HG03045 (cell line): ENCODE measurements at regions not wholly inside any gene's neighbourhood (a gene's known extent, or its start where the extent isn't known, plus 50 kb on each side); places are given as distances from the start of the nearest gene placed in this dataset.

Source experiments
- ATAC-seq: cut with Tn5 transposase; IDR thresholded peaks from one replicate; pipeline ENCODE4 v1.9.1; 2021; ENCODE audit warnings: mild to moderate bottlenecking, moderate library complexity; ENCODE audit not compliant: unreplicated experiment

DNA sequence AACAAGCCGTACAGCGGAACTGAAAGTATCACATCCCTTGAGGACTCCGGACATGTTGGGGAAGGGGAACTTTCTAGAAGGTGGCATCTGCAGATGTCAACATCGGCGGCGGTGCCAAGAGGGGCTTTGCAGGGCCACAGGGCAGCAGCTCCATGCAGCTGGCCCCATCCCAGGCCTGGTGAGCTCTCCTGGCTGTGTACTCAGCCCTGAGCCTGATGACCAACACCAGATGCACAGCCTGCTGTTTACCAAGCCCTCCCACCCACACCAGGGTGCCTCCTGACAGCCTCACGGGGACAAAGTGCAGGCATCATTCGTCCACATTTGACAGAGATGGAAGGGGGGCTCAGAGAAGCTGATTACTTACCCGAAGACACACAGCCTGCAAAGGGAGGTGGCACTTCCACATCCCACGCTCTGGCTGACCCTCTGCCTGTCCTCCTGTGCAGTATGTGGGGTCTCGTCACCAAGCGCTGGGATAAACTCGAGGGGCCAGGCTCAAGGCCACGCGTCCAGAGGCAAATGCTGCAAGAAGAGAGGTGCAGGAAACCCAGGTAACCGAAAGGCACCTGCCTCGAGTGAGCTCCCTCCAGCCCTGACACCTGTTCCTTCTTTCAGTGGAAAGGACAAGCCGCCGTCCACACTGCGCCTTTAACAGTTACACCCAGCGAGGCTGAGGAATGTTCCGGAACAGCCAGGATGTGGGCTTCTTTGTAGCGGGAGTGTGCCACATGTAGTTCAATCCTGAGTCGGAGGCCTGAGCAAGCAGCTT, 69.0 kb upstream of the ASAP2 start:
- no peak for ATAC-seq

DNA sequence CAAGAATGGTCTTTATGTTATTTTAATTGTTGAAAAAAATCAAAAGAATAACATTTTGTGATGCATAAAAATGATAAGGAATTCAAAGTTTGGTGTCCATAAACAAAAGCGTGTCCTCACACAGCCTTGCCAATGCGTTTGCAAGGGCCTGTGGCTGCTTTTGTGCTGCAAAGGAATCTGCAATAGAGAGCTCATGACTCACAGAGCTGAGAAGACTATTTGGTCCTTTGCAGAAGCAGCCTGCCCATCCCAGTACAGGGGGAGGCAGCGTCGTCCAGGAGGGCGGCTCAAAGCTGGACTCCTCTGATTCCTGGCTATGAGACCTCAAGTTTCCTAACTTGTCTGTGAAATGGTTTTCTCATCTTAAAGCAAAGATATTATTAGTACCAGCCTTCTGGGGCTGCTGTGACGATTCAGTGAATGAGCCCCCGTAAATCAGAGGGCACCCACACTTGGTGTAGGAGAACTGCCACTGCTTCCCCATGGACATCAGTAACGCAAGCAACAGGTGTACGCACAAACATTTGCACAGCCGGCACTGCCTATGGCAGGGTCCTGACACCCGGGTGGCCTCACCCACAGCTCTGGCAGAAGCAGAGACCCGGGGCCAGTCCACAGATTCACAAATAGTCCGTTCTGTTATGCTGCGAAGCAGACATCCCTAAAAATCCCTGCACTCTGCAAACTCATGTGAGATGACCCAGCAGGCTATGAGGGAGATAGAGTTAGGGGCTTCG, 70.6 kb upstream of the ASAP2 start:
- no peak for ATAC-seq

DNA sequence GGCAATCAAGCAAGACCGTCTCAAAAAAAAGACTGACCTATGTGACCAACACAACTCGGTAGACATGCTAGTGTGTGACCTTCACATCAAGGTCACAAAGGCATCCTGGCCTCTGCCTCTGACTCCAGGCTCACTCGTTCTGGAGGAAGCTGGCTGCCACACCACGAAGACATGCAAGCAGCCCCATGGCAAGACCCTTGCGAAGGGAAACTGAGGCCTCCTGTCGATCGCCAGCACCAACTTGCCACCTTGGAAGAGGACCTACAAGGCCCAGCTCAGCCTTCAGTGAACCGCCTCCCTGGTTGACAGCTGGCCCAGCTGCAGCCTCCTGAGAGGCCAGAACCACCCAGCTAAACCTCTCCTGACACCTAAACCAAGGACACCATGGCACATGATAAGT, 79.3 kb upstream of the ASAP2 start:
- no peak for ATAC-seq

DNA sequence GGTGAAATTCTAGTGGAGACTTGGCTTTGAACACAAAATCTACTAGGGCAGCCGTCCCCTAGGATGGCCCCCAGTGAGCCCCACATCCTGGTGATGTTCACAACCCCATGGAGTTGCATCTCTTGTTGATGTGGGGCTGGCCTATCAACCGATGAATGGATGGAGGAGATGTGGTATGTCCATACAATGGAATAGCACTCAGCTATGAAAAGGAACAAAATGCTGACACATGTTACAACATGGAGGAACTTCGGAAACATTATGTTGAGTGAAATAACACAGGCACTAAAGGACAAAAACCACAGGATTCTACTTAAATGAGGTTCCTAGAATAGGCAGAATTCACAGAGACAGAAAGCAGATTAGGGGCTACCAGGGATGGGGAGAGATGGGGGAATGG, 80.1 kb upstream of the ASAP2 start:
- no peak for ATAC-seq

DNA sequence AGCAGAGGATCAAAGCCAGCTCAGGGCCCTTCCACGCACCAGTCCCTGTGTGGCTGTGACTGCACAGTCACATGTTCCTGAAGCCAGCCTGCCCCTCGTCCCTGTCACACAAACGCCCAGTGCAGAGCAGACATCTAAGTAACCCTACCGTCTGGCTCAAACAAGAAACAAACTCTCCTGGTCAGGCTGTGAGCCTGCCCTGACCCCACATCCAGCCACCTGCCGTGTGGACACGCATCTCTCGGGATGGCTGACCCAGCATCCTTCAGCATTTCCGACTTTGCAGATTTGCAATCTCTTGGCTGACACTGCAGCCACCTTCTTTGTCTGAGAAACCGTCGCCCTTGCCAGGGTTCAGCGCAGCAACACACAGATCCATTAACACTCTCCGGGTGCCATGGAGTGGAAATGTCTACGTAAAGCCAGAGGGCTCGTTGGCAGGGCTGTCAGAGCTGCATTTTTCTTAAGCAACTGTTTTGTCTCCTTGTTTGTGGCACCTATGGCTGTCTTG, 82.3 kb upstream of the ASAP2 start:
- ATAC-seq, result no peak

DNA sequence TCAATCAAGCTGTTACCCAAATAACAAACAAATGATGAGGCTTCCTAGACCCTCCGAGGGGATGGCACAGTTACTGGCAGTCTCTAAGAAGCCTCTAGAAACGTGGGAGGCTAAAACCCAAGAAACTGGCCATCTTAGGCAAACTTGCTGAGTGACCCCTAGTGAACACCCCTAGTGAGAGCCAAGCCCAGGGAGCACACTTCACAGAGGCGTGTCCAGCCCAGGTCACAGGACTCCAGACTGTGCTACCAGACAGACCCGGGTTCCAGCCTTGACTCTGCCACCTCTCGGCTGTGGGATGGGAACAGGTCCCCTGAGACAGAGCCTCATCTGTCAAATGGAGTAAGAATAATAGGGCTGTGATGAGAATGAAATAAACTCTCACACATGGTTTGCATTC, 83.5 kb upstream of the ASAP2 start:
- no peak for ATAC-seq

DNA sequence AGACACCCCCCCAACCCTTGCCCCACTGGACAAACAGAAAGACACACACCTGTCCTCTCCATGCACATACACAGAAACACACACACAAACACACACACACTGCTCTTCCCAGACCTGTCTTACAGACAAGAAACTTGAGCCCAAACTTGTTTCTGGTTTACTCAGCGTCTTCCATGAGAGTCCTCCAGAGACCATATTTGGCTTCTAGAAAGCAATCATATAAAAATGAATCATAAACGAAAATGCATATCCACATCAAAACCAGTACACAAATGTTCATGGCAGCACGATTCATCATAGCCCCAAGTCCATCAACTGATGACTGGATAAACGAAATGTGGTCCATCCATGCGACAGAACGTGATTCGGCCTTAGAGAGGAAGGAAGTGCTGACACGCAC, 84.2 kb upstream of the ASAP2 start:
- no peak for ATAC-seq

DNA sequence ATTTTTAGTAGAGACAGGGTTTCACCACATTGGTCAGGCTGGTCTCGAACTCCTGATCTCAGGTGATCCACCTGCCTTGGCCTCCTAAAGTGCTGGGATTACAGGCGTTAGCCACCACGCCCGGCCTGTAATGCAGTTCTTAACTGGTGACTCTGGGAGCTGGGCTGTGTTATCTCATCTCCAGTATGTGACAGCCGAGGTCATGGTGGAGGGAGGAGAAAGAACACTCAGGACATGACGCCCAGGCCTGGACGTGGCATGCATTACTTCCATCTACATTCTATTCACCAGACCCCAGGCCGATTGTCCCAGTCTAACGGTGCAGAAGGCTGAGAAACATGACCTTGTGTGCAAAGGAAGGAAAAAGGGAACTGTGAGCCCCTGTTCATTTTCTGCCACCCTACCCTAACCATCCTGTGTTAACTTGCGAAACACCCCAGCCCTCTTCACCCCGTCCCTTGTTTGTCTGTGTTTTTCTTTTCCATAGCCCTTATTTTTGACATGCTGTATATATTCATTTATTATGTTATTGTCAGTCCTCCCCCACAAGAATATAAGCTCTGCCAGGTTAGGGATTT, 88.1 kb upstream of the ASAP2 start:
- ATAC-seq, result no peak

DNA sequence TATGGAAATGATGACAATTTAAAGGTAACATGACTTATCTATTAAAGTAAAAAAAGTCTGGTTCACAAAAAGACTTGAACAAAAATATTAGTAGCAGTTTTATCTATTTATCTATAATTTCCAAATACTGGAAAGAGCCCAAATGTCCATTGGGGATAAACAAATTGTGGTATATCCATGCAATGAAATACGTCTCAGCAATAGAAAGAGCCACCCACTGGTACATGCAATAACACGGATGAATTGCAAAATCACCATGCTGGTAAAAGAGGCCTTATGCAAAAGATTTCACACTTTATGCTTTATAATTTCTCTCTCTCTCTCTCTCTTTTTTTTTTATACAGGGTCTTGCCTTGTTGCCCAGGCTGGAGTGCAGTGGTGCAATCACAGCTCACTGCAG, 91.4 kb upstream of the ASAP2 start:
- ATAC-seq, result no peak

DNA sequence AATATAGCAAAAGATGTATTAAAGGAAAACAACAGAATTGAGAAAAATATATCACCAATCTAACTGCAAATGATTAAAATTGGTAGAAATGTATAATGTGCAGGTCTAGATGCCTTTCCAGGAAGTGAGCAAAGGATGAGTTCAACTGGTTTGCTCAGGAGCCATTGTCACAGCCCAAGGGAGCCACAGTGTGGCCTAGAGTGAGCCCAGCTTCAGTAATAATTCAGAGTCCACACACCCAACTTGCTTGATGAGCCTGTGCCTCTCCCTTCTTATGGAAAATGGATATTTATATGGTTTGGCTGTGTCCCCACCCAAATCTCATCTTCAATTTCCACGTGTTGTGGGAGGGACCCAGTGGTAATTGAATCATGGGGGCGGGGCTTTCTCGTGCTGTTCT, 92.2 kb upstream of the ASAP2 start:
- ATAC-seq, result no peak

DNA sequence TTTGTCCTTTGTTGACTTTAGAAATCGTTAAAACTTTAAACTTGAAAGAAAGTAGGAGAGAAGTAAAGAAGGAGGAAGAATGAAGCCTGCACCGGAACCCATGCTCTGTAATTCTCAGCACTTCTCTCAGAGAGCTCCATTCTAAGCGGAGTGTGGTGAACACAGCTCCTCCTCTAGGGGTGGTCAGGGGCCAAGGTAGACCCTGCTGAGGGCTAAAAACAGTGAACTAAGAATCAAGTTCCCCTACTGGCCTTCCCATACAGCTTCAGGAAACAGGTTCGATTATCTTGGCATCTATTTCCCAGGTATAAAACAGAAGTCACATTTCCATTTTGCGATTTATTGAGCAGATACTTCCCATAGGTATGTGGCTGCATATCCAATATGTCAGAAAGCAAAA, 92.7 kb upstream of the ASAP2 start:
- no peak for ATAC-seq

DNA sequence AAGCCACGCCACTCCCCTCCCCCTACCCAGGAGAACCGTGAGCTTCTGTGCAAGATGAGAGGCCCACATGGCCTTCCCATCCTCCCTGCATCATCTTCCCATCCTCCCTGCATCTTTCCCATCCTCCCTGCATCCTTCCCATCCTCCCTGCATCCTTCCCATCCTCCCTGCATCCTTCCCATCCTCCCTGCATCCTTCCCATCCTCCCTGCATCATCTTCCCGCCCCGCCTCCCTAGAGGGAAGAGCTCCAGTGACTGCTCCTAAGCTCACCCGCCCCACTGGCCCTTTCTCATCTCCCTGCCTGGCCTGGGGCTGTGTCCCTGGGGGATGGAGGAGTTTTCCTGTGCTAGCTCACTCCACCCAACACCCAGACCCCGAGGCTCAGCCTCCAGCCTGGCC, 93.3 kb upstream of the ASAP2 start:
- no peak for ATAC-seq

DNA sequence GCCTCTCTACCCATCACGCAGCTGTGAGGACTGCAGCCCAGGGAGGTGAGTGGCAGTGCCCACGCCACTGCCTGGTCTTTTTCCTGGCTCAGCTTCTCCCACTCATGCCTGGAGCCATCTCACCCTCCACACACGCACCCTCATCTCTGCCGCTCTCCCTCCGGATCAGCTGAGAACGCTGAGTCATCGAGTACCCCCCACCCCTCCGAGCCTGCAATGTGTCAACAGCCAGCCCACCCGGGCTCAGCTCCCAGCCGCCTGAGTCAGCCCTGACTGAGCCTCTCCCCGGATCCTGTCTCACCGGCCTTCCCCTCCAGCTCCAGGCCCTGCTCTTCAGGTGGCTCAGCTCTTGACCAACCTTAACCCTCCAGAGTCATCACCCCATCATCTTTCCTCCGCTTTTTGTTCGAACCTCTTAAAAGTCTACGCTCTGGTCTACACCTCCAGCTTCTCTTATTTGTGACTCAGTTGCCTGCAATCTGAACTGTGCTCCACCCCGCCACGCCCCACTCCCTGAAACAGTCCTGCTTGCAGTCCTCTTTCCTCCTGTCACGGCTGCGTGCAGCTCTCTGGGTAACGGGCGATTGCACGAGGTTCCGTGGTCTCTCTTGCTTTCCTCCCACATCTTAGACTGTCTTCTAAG, 94.4 kb upstream of the ASAP2 start:
- ATAC-seq, result no peak

DNA sequence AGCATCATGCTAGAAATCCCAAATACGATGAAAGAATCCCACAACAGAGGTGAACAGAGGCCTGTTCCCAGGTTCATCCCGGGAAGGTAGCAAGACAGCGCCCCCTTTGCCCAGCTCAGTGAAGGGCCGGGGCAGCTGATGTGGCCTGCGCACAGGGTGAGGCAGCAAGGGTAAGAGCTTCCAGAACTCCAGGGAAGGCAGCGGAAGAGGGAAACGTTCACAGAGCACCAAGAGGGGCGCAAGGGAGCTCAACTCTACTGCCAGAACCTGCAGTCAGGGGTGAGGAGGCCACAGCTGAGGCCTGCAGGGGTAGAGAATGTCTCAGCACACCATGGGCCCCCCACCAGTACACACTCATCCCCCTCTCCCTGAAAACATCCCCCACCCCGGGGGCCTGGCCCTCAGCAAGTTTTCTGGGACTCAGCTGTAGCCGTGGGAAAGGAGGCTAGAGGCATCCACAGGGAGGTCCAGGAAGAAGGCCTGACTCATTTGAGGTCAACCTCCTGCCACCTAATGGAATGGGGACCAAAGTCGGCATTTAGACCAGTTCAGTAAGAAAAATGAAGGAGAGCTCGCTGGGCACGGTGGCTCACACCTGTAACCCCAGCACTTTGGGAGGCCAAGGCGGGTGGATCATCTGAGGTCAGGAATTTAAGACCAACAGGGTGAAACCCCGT, 95.6 kb upstream of the ASAP2 start:
- ATAC-seq, result no peak

DNA sequence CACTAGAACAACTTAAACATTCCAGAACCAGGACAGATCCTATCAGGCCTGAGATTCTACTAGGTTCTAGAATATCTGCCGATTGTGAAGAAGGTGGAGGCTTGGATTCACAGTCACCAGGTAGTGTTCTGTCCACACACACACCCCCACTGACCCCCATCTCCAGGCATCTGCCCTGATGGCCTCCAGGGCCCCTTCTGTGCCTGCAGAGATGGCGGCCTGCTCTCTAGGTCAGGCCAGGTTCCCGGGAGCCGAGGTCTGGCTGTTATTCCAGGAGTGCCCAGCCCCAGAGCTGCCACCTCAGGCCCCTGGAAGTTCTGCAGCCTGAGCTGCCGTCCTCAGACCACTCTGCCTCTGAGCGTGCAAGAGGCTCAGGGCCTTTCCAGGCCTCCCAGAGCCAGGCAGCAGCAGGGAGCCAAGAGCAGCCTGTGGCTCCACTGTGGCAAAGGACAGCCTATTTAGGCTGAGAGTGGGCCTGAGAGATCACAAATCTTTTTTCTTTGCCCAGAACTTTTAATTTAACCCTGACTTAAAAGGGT, 96.2 kb upstream of the ASAP2 start:
- ATAC-seq, result no peak

DNA sequence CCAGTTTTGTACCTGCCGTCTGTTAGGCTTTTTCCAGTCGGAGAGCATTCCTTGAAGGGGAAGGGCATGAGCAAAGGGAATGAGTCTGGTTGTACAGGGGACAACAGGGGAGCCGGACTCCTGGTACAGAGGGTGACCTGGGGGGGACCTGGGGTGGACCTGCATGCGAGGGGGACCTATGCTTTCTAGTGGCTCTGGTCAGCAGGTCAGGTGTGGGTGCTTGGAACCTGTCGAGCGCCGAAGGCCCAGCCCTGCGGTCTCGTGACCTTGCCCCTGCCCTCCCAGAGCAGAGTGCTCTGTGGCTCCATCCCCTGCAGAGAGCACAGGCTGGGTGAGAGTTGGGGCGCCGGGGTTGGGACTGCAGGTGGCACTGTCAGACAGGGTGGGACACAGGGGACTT, 96.7 kb upstream of the ASAP2 start:
- ATAC-seq, result no peak

DNA sequence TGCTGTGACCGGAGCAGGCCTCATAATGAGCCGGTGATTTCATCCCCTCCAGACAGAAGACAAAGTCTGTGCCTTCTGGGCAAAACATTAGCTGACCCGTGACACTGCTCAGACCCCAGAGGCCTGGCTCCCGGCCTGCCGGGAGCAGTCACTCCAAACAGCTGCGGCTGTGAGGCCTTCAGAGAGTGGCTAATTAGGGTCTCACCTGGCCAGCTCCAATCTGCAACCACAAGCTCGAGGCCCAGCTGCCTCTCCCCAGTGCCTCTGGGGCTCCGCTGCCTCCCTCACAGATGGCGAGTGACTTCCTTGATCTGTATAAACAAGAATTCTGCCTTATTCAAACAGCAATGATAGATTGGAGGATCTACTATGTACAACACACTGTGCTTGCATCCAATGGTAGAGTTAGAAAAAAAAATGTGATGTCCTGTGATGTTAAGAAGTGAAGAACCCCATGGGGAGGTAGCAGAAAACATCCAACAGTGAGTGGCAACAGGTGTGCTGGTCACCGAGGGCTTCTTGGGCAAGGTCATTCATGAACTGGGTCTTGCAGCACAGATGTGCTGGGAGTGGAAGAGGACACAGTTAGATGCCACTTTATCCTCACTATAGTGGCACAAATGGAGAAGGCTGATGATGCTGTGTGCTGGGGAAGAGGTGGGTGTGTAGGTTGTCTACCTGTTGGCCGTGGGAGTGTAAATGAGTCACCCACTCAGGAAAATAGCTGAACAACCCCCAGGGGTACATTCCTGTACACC, 98.2 kb upstream of the ASAP2 start:
- no peak for ATAC-seq

DNA sequence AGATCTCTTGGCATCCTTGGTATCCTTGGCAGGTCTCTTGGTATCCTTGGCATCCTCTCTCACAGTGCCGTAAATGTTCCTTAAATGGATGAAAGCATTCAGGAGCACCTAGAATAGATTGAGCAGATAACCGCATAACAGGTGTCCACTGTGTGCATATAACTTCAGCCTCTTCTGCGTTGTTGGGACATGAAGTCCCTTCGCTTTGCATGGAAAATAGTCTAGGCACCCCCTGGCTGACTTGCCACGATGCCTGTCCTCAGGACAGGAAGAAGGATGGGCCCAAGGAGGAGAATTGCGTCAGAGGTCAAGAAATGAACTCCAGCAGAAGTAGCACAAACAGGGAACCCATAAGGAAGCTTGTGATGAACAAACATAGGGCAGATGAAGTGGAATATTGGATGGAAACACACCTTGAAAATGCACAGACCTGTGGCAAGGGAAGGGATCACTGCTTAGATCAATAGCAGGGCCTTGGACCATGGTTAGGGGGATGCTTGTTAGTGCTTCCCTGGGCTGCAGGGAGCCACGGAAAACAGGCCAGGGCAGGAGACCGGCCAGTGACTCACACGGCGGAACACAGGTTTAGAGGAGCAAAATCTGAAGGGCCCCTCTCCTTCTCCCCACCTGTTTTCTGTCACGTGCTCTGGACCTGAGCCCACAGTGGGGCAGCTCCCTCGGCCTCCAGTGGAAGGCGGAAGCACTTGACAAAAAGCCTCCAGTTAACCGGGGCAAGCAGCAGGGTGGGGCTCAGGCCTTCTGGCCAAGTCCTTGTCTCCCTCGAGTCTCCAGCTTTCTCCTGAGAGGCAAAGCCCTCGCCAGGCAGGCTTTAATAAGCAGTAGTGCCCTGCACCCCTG, 99.2 kb upstream of the ASAP2 start:
- no peak for ATAC-seq
